Activated naive CD4-positive, alpha-beta T cell treated with Interleukin-2 at 50 U/mL for 16 hours (primary cell): ENCODE measurements at regions not wholly inside any gene's neighbourhood (a gene's known extent, or its start where the extent isn't known, plus 50 kb on each side); places are given as distances from the start of the nearest gene placed in this dataset.

Experiments
- DNase-seq: peaks from one replicate; pipeline ENCODE4 v3.0.0-alpha.2; 2020

GRCh38 chr17:13352747-13353415 lies 248.8 kb downstream of the HS3ST3A1 start:
- DNase-seq, result no peak

GRCh38 chr17:13351046-13351445 lies 250.7 kb downstream of the HS3ST3A1 start:
- DNase-seq, result no peak

- no peak for DNase-seq
Observed at GRCh38 chr17:13350466-13350865, 251.3 kb downstream of the HS3ST3A1 start.

- peak; percentile 4 for DNase-seq
Observed at GRCh38 chr17:13346996-13347762, 254.6 kb downstream of the HS3ST3A1 start.

- no peak for DNase-seq
Observed at GRCh38 chr17:13346592-13346991, 255.1 kb downstream of the HS3ST3A1 start.

GRCh38 chr17:13346081-13346533 lies 255.6 kb downstream of the HS3ST3A1 start:
- DNase-seq, result no peak

GRCh38 chr17:13338421-13338820 lies 263.3 kb downstream of the HS3ST3A1 start:
- no peak for DNase-seq

GRCh38 chr17:13337864-13338371 lies 263.8 kb downstream of the HS3ST3A1 start:
- no peak for DNase-seq

GRCh38 chr17:13337151-13337550 lies 264.6 kb downstream of the HS3ST3A1 start:
- DNase-seq, result no peak

GRCh38 chr17:13334374-13334773 lies 267.4 kb downstream of the HS3ST3A1 start:
- no peak for DNase-seq

- DNase-seq, result no peak
Observed at GRCh38 chr17:13333661-13334060, 268.1 kb downstream of the HS3ST3A1 start.

GRCh38 chr17:13332207-13332606 lies 269.5 kb downstream of the HS3ST3A1 start:
- DNase-seq, result no peak

- no peak for DNase-seq
Observed at GRCh38 chr17:13329421-13329820, 272.3 kb downstream of the HS3ST3A1 start.

- DNase-seq, result no peak
Observed at GRCh38 chr17:13323990-13324389, 277.7 kb downstream of the HS3ST3A1 start.

GRCh38 chr17:13321951-13322701 lies 279.6 kb downstream of the HS3ST3A1 start:
- no peak for DNase-seq

GRCh38 chr17:13320046-13320785 lies 281.5 kb downstream of the HS3ST3A1 start:
- DNase-seq, result no peak

- no peak for DNase-seq
Observed at GRCh38 chr17:13316657-13317056, 285.1 kb downstream of the HS3ST3A1 start.

GRCh38 chr17:13311306-13311705 lies 290.4 kb downstream of the HS3ST3A1 start:
- no peak for DNase-seq

- DNase-seq, result no peak
Observed at GRCh38 chr17:13310858-13311257, 290.9 kb downstream of the HS3ST3A1 start.

GRCh38 chr17:13306310-13306962 lies 288.6 kb upstream of the ELAC2 start:
- no peak for DNase-seq

GRCh38 chr17:13302983-13303382 lies 285.2 kb upstream of the ELAC2 start:
- DNase-seq, result no peak

GRCh38 chr17:13302419-13302818 lies 284.6 kb upstream of the ELAC2 start:
- DNase-seq, result no peak
